Inflammatory macrophage (primary cell): ENCODE measurements at regions not wholly inside any gene's neighbourhood (a gene's known extent, or its start where the extent isn't known, plus 50 kb on each side); places are given as distances from the start of the nearest gene placed in this dataset.

Experiments
- DNase-seq, 2 donors: peaks; one replicate each; pipeline ENCODE4 v3.0.0-alpha.2; 2020 to 2022

- no peak for DNase-seq
Observed at GRCh38 chr10:10967581-10968256, 50.0 kb upstream of the CELF2 start.
